GM19468 (cell line): ENCODE measurements at regions not wholly inside any gene's neighbourhood (a gene's known extent, or its start where the extent isn't known, plus 50 kb on each side); places are given as distances from the start of the nearest gene placed in this dataset.
"Not testable (repeated sequence)": the region's sequence is repeated elsewhere in the genome, so short reads cannot be mapped to it uniquely, and the experiment has no call there.

Source experiments
- ATAC-seq: cut with Tn5 transposase; IDR thresholded peaks from one replicate; pipeline ENCODE4 v1.9.1; 2021; ENCODE audit warnings: mild to moderate bottlenecking, moderate library complexity, moderate number of reproducible peaks; ENCODE audit not compliant: unreplicated experiment; ENCODE audit errors: extremely low read depth

GRCh38 chr16:64287655-64288528 is 834.0 kb downstream of the CDH11 start:
- ATAC-seq: no peak

DNA sequence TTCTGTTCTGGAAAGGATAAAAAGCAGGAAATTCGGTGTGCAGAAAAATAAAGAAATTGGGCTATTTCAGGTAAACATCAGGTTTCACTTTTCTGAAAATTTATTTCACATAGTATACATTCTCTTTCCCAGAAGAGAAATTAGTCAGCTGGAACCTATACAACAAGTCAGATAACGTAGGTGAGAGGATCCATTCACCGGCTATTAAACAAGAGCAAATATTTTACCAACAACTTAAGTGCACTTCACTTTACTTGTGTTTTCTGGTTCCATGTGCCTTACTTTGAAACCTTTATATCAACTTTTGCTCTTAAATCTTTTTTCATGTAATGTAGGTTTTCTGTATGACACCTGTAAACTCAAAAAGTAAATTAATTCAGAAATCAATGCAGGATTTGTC is 839.7 kb downstream of the CDH11 start:
- ATAC-seq: no peak

GRCh38 chr16:64280317-64280716 is 841.5 kb downstream of the CDH11 start:
- no peak for ATAC-seq

- no peak for ATAC-seq
Observed at GRCh38 chr16:64278196-64278595, 843.7 kb downstream of the CDH11 start.

GRCh38 chr16:64276646-64277045 is 845.2 kb downstream of the CDH11 start:
- no peak for ATAC-seq

- no peak for ATAC-seq
Observed at GRCh38 chr16:64272028-64272427, 849.8 kb downstream of the CDH11 start.

DNA sequence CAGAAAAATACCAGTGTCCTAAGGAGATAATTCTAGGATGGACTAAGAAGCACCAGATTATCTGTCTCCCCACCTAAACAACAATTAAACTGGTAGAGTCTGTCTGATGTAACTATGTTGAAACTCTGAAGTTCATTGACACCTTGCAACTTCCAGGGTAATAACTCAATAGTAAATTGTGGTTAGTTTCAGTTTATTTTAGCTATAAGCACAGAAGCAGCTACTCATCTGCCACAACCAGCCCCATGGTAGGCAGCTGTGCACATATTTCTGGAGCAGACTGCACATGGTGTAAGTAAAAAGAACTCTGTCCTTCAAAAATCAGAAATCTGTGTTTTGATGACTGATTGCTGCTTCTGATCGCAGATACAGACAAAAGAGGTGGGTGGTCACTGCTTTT is 852.1 kb downstream of the CDH11 start:
- ATAC-seq: no peak

- ATAC-seq: no peak
Observed at GRCh38 chr16:64265756-64266155, 856.1 kb downstream of the CDH11 start.

DNA sequence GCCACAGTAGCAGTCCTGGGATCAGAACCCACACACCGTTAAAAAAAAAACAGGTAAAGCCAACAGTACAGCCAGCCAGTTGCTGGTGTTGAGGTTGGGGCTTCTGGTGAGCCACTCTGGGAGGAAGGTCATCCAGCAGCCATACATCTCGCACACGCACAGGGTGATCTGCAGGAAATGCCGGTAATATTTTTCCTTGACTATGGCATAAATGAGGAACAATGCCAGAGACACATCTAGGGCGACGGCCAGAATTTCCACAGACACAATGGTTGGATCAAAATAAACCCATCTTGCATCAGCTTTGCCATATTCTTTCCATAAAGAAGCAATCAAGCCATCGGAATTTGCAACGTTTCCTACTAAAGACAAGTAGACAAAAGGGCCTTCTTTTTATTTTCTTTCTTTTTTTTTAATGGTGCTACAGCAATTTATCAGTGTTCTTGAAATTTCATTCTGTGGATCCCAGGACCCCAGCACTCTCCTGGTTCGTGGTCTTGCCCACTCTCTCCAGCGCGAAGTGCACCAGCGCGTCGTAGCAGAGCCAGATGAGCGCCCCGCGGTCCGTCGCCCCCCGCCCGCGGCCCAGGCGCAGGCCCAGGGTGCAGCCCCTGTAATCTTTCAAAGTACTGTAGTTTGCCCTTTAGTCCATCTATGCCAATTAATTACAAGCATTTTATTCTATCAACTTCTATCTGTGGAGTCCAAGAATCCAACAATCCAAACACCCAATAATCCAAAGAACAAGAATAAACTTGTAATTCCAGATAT is 861.0 kb downstream of the CDH11 start:
- ATAC-seq: not testable (repeated sequence)

DNA sequence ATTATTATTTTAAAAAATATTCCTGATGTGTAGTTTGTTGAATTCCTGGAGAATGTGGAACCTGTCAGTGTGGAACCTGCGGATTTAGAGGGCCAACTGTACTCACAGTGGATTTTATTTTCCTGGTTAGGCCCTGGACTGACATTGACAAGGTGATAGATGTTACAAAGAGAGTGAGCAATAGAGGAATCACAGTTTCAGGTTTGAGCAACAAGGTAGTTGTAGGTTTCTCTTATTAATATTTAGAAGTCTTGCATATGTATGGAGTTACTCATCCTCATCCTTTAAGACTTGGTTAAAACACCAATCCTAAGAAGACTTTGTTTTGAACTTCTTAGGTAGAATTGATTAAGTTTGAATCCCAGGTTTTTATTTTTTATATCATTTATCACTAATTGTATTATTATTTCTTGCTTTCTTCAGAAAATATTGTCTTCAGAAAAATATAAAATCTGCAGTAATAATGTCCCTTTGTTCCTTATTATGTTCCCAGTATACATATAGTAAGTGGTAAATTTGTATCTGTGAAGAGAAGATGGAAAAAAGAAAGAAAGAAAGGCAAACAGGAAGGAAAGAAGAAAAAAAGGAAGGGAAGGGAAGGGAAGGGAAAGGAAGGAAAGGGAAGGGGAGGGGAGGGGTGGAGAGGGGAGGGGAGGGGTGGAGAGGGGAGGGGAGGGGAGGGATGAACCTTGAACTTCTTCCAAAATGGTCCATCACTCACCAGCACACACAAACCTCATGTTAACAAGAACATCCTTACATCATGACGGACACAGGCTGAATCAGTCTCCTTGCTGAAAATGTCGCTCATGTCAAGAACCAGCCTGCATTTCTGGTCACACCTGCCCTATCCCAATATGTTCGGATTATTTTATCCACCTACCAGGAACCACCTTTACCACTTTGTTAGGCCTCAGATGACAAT is 867.2 kb downstream of the CDH11 start:
- no peak for ATAC-seq

DNA sequence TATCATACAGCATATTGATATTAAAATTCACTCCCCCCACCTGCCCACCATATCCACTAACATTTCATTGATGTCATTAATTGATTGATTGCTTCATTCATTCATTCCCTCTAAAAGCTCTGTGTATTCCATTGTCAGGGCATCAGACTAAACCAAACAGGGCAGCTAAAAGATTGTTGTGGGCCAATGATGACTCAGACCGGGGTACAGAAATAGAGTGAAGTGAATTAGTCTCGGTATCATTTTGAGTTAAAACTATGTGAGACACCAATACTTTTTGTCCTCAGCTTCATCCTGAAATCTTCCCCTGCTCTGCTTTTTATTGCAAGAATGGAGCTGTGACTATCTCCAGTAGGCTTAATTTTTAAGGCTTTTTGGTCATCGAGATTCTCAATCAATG is 868.3 kb downstream of the CDH11 start:
- no peak for ATAC-seq

- no peak for ATAC-seq
Observed at GRCh38 chr16:64253096-64253495, 868.8 kb downstream of the CDH11 start.

DNA sequence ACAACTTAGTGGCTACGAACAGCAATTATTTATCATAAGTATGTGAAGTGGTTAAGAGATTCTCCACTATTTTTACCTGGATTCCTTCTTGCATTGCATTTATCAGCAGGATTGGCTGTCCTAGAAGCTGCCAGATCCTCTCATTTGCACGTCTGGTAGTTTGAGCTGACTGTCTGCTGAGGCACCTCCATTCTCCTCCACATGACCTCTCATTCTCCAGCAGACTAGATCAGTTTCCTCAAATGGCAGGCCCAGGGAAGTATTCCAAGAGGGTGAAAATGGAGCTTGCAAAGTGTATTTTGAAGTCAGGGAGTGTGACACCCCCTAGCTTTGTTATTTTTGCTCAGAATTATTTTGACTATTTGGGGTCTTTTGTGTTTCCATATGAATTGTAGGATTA is 870.1 kb downstream of the CDH11 start:
- ATAC-seq: no peak

GRCh38 chr16:64250866-64251265 is 871.0 kb downstream of the CDH11 start:
- no peak for ATAC-seq

DNA sequence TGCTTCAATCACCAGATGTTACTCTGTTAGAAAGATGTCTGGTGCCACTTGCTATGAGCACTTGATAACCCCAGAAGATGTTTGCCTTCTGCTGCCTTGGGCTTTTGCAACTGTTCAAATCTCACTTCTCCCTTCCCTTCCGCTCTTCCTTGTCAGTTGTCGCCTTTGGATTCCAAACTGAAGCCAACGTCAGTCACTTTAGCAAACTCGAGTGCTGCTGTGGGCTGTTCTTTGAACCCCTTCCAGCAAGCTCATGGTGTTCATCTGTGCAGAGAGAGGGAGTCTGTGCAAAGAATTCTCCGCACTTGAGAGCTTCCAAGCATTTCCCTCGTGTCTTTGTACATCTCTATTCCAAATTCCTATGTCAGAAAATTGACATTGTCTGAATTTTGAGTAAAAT is 879.4 kb downstream of the CDH11 start:
- no peak for ATAC-seq

- ATAC-seq: no peak
Observed at GRCh38 chr16:64240586-64240985, 881.3 kb downstream of the CDH11 start.

- no peak for ATAC-seq
Observed at GRCh38 chr16:64238571-64238970, 883.3 kb downstream of the CDH11 start.

DNA sequence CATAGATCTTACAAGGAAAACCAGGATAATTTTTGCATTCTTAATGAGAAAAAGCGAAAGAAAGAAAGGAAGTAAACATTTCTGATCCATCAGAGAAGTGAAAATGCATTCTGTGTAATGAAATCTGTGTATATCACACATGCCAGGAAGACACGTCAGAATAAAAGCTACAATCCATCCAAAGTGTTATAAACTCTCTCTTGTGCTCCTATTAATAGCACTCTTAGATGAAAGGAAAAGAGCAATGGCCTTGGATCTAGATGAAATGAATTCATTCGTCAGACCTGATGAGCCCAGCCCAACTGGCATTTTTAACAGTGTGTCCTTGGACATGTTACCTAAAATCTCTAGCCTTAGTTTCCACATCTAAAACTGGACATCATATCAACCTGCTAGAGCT is 885.5 kb downstream of the CDH11 start:
- ATAC-seq: no peak

GRCh38 chr16:64234200-64234599 is 887.7 kb downstream of the CDH11 start:
- no peak for ATAC-seq

DNA sequence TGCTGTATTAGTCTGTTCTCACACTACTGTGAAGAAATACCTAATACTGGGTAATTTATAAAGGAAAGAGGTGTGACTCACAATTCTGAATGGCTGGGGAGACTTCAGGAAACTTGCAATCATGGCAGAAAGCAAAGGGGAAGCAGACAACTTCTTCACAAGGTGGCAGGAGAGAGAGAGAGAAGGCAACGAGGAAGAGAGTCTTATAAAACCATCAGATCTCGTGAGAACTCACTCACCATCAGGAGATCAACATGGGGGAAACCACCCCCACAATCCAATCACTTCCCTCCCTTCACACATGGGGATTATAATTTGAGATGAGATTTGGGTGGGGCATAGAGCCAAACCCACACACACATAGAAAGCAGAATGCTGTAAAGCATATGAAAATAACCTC is 896.2 kb downstream of the CDH11 start:
- ATAC-seq: no peak
